ENCODE measurements at regions not wholly inside any gene's neighbourhood (a gene's known extent, or its start where the extent isn't known, plus 50 kb on each side); places are given as distances from the start of the nearest gene placed in this dataset.
A peak's percentile ranks its signal among the peaks of the same experiment; 100 is the strongest.

DNA sequence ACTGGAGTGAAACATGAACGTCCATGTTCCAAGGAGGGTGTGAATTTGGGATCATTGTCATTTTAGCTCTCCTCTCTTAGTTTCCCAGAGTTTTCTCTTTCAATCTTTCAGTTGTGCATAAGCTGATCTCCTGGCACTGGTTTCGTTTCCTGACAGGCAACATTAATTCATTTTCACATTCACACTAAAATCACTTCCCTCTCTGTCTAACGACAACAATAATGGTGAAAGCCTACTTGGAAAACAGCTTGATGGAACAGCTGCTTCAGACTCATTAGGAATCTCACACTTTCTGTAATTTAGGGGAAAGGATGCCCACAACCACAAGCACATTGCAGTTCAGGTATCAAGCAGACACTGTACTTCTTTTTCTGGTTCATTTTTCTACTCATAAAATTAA, 188.6 kb downstream of the TRIM36 start:
- Histone ChIP-seq H3K4me2 (ENCODE audit: insufficient read depth in 1 of 2, low read depth in 2 of 2, low read length in 2 of 2) (no peak overlapping the region), H3K9ac (replicated peaks in 1 of 4; ENCODE audit: extremely low read depth in 1 of 4, low read depth in 3 of 4, low read length in 3 of 4) (no peak overlapping the region), H2BK15ac (ENCODE audit: low read length) (no peak overlapping the region), H2BK20ac (ENCODE audit: low read length) (no peak overlapping the region), H4K5ac (ENCODE audit: insufficient read length, low read depth, low read length) (no peak overlapping the region), H3K27ac (ENCODE audit: low read depth, low read length) (no peak overlapping the region), H3K4me3 (ENCODE audit: extremely low read depth in 1 of 4, insufficient read depth in 2 of 4, low read depth in 3 of 4, low read length in 4 of 4) (no peak overlapping the region), H3K27me3 (replicated peaks in 1 of 4; ENCODE audit: control insufficient read depth in 3 of 4, extremely low read depth in 1 of 4, insufficient read depth in 3 of 4, low read length in 3 of 4) (no peaks in the 10 kb centered on the region; a peak in 1 of 7 replicates), H3K56ac (replicated peaks; ENCODE audit: insufficient read length, low read depth, low read length) (no peak overlapping the region), H3K79me1 (ENCODE audit: low read depth, low read length) (no peaks in the 10 kb centered on the region), H3K23ac (ENCODE audit: insufficient read length) (no peak overlapping the region), H3K23me2 (ENCODE audit: low read depth, low read length) (no peaks in the 10 kb centered on the region), H3K36me3 (ENCODE audit: control insufficient read depth in 2 of 4, insufficient read depth in 4 of 4, low read length in 3 of 4) (no peaks in the 10 kb centered on the region), H2BK12ac (ENCODE audit: low read depth, low read length) (no peak overlapping the region), H3K4me1 (replicated peaks in 1 of 4; ENCODE audit: control insufficient read depth in 3 of 4, insufficient read depth in 4 of 4, low read length in 3 of 4) (no peaks in the 10 kb centered on the region), H2AK5ac (ENCODE audit: low read depth, low read length) (no peak overlapping the region), H3K4ac (replicated peaks; ENCODE audit: insufficient read length, low read depth, low read length) (no peak overlapping the region), H2AFZ (ENCODE audit: low read length) (0 out of 2 replicates have a peak overlapping the region, but pooled peaks have one; percentile 2), H4K20me1 (replicated peaks in 1 of 2; ENCODE audit: control insufficient read depth in 1 of 2, insufficient read depth in 2 of 2, low read length in 2 of 2) (no peaks in the 10 kb centered on the region), H2BK5ac (ENCODE audit: low read depth, low read length) (no peak overlapping the region), H2BK120ac (replicated peaks; ENCODE audit: low read depth, low read length) (no peak overlapping the region), H4K8ac (ENCODE audit: extremely low read depth, insufficient read depth, low read length) (no peak overlapping the region), H3K9me3 (ENCODE audit: insufficient read depth in 2 of 2, low read depth in 1 of 2, low read length in 1 of 2) (no peaks in the 10 kb centered on the region), H3K14ac (ENCODE audit: insufficient read length) (no peak overlapping the region), H3K79me2 (ENCODE audit: control insufficient read depth in 1 of 2, insufficient read depth in 2 of 2, low read length in 2 of 2) (no peaks in the 10 kb centered on the region), H3K18ac (ENCODE audit: extremely low read depth, low read length) (no peak overlapping the region), H4K91ac (replicated peaks; ENCODE audit: insufficient read length, low read length) (no peak overlapping the region)
- 69% methylated on average over 3 of the region's 3 CpGs; no CpG with 5 or more reads in 1 of the 2 experiments for WGBS, 2 experiments (ENCODE audit: extremely low coverage in 1 of 2, insufficient coverage in 1 of 2, insufficient read length in 1 of 2, insufficient replicate concordance in 2 of 2, low coverage in 1 of 2, low lambda C conversion rate in 2 of 2, missing lambda C conversion rate in 1 of 2)
- no peak for DNase-seq (ENCODE audit: low read depth in 1 of 2, low spot score in 2 of 2)
- no peak for FAIRE-seq
- no peak for TF ChIP-seq PHF8 (conservative IDR thresholded peaks at IDR 0.05; ENCODE audit: low read depth, low read length)
- TF ChIP-seq RXRA (IDR thresholded peaks at IDR 0.05; ENCODE audit: insufficient read depth, low read depth, low read length) = no peak
- TF ChIP-seq CREB1 (IDR thresholded peaks at IDR 0.05) = no peak
- TF ChIP-seq TBP (IDR thresholded peaks at IDR 0.05; ENCODE audit: low read depth, low read length) = no peak
- TF ChIP-seq TAF1 (IDR thresholded peaks at IDR 0.05; ENCODE audit: low read depth, low read length) = no peak
- no peak for TF ChIP-seq MAFK (IDR thresholded peaks at IDR 0.05; ENCODE audit: low read depth, low read length)
- TF ChIP-seq FOSL1 (IDR thresholded peaks at IDR 0.05; ENCODE audit: insufficient read depth, low read depth, low read length) = no peak
- TF ChIP-seq HDAC6 (IDR thresholded peaks at IDR 0.05; ENCODE audit: low read depth, low read length) = no peak
- TF ChIP-seq HDAC2 (IDR thresholded peaks at IDR 0.05; ENCODE audit: borderline replicate concordance in 1 of 2, low read depth in 2 of 2, low read length in 2 of 2) = no peak
- ChIA-PET POLR2A (ENCODE audit: partially characterized antibody) (no interaction called here), CTCF (ENCODE audit: partially characterized antibody) (no interaction called here)

Data from H1 (cell line).